H1 (cell line): ENCODE measurements at regions not wholly inside any gene's neighbourhood (a gene's known extent, or its start where the extent isn't known, plus 50 kb on each side); places are given as distances from the start of the nearest gene placed in this dataset.

Experiments used
- CTCF ChIA-PET: fragments of 300-600 bp; sonication (Branson Sonifier 250); formaldehyde crosslinking; loops from one replicate; lab custom pipeline; 2021; ENCODE audit not compliant: partially characterized antibody; lab: Charles Lee
- POLR2A ChIA-PET: fragments of 300-600 bp; sonication (Branson Sonifier 250); formaldehyde crosslinking; loops from one replicate; lab custom pipeline; 2021; ENCODE audit warnings: inconsistent platforms; ENCODE audit not compliant: partially characterized antibody; lab: Charles Lee
- DNase-seq, 2 experiments: peaks; one replicate each; pipeline versions ENCODE4 v3.0.0 to v3.0.0-alpha.2; 2010 to 2022; ENCODE audit warnings: low spot score in 2 of 2, low read depth in 1 of 2, mixed read lengths in 1 of 2
- FAIRE-seq: peaks from 2 replicates; lab custom pipeline; 2011; peaks lifted over from hg19 to GRCh38; lab: Jason Lieb, UNC
- H2AFZ ChIP-seq: 2 replicates; pipeline ENCODE4 v1.8.1; 2012; ENCODE audit warnings: low read length, inconsistent platforms
- H2AK5ac ChIP-seq: 2 replicates; pipeline ENCODE4 v1.6.1; 2013; ENCODE audit warnings: low read depth, low read length
- H2BK120ac ChIP-seq: replicated peaks from 2 replicates; pipeline ENCODE3; 2013; ENCODE audit warnings: low read depth, low read length, inconsistent platforms
- H2BK12ac ChIP-seq: 2 replicates; pipeline ENCODE4 v1.6.1; 2013; ENCODE audit warnings: low read depth, low read length
- H2BK15ac ChIP-seq: 2 replicates; pipeline ENCODE4 v1.6.1; 2013; ENCODE audit warnings: low read length
- H2BK20ac ChIP-seq: 2 replicates; pipeline ENCODE4 v1.6.1; 2013; ENCODE audit warnings: low read length
- H2BK5ac ChIP-seq: 2 replicates; pipeline ENCODE4 v1.6.1; 2013; ENCODE audit warnings: low read depth, low read length
- H3K14ac ChIP-seq: 2 replicates; pipeline ENCODE4 v1.6.1; 2013; ENCODE audit warnings: inconsistent platforms; ENCODE audit not compliant: insufficient read length
- H3K18ac ChIP-seq: 2 replicates; pipeline ENCODE4 v1.6.1; 2013; ENCODE audit warnings: low read length; ENCODE audit errors: extremely low read depth
- H3K23ac ChIP-seq: 2 replicates; pipeline ENCODE4 v1.6.1; 2013; ENCODE audit warnings: inconsistent platforms; ENCODE audit not compliant: insufficient read length
- H3K23me2 ChIP-seq: 2 replicates; pipeline ENCODE4 v1.6.1; 2013; ENCODE audit warnings: low read depth, low read length
- H3K27ac ChIP-seq: 2 replicates; pipeline ENCODE4 v1.6.1; 2011; ENCODE audit warnings: low read depth, low read length, inconsistent platforms
- H3K27me3 ChIP-seq, 4 experiments: replicated peaks in 1 of 4; 1 replicate in 1 of 4; 2 replicates in 3 of 4; pipeline versions ENCODE4 v1.6.1 to v1.8.1; 2011 to 2013; ENCODE audit warnings: low read length in 3 of 4, mild to moderate bottlenecking in 3 of 4, inconsistent platforms in 2 of 4, mixed read lengths in 2 of 4, moderate library complexity in 1 of 4; ENCODE audit not compliant: control insufficient read depth in 3 of 4, insufficient read depth in 3 of 4; ENCODE audit errors: extremely low read depth in 1 of 4
- H3K36me3 ChIP-seq, 4 experiments: 2 replicates each; pipeline versions ENCODE4 v1.6.1 to v1.8.1; 2011 to 2013; ENCODE audit warnings: mild to moderate bottlenecking in 4 of 4, low read length in 3 of 4, moderate library complexity in 2 of 4, control low read depth in 1 of 4, inconsistent platforms in 1 of 4; ENCODE audit not compliant: insufficient read depth in 4 of 4, control insufficient read depth in 2 of 4
- H3K4ac ChIP-seq: replicated peaks from 2 replicates; pipeline ENCODE3; 2013; ENCODE audit warnings: low read length, low read depth, mixed read lengths, inconsistent platforms; ENCODE audit not compliant: insufficient read length
- H3K4me1 ChIP-seq, 4 experiments: replicated peaks in 1 of 4; 1 replicate in 1 of 4; 2 replicates in 3 of 4; pipeline versions ENCODE4 v1.6.1 to v1.8.1; 2011 to 2013; ENCODE audit warnings: low read length in 3 of 4, inconsistent platforms in 2 of 4, mixed read lengths in 1 of 4; ENCODE audit not compliant: insufficient read depth in 4 of 4, control insufficient read depth in 3 of 4
- H3K4me2 ChIP-seq, 2 experiments: 2 replicates each; pipeline versions ENCODE4 v1.6.1 to v1.8.1; 2011 to 2013; ENCODE audit warnings: low read depth in 2 of 2, low read length in 2 of 2, control low read depth in 1 of 2, inconsistent platforms in 1 of 2, mild to moderate bottlenecking in 1 of 2; ENCODE audit not compliant: insufficient read depth in 1 of 2
- H3K4me3 ChIP-seq, 4 experiments: fragments of 200-600, 300-600 bp in 1 of 4; sonication (generic), shearing (Covaris generic), sonication (Bioruptor Twin) in 1 of 4; 2 replicates each; pipeline versions ENCODE4 v1.5.1 to v1.8.1; 2011 to 2016; ENCODE audit warnings: low read length in 4 of 4, low read depth in 3 of 4, control low read depth in 2 of 4, inconsistent platforms in 2 of 4, mild to moderate bottlenecking in 2 of 4, mixed read lengths in 1 of 4, moderate library complexity in 1 of 4; ENCODE audit not compliant: insufficient read depth in 2 of 4; ENCODE audit errors: extremely low read depth in 1 of 4
- H3K56ac ChIP-seq: replicated peaks from 2 replicates; pipeline ENCODE3; 2013; ENCODE audit warnings: low read depth, mild to moderate bottlenecking, mixed read lengths, low read length, inconsistent platforms; ENCODE audit not compliant: insufficient read length
- H3K79me1 ChIP-seq: 2 replicates; pipeline ENCODE4 v1.6.1; 2013; ENCODE audit warnings: low read depth, low read length, control low read depth
- H3K79me2 ChIP-seq, 2 experiments: 2 replicates each; pipeline versions ENCODE4 v1.6.1 to v1.8.1; 2012 to 2013; ENCODE audit warnings: low read length in 2 of 2, mild to moderate bottlenecking in 2 of 2, inconsistent platforms in 1 of 2; ENCODE audit not compliant: insufficient read depth in 2 of 2, control insufficient read depth in 1 of 2
- H3K9ac ChIP-seq, 4 experiments: replicated peaks in 1 of 4; 1 replicate in 1 of 4; 2 replicates in 3 of 4; pipeline versions ENCODE4 v1.6.1 to v1.8.1; 2011 to 2013; ENCODE audit warnings: low read depth in 3 of 4, low read length in 3 of 4, control low read depth in 2 of 4, mild to moderate bottlenecking in 2 of 4, moderate library complexity in 2 of 4, inconsistent platforms in 1 of 4; ENCODE audit errors: extremely low read depth in 1 of 4
- H3K9me3 ChIP-seq, 2 experiments: 2 replicates each; pipeline versions ENCODE4 v1.6.1 to v1.8.1; 2012 to 2013; ENCODE audit warnings: mild to moderate bottlenecking in 2 of 2, moderate library complexity in 2 of 2, control low read depth in 1 of 2, inconsistent platforms in 1 of 2, low read depth in 1 of 2, low read length in 1 of 2, mixed read lengths in 1 of 2; ENCODE audit not compliant: insufficient read depth in 2 of 2
- H4K20me1 ChIP-seq, 2 experiments: replicated peaks in 1 of 2; 2 replicates each; pipeline versions ENCODE3 to v1.8.1; 2011 to 2013; ENCODE audit warnings: inconsistent platforms in 2 of 2, low read length in 2 of 2, mild to moderate bottlenecking in 1 of 2; ENCODE audit not compliant: insufficient read depth in 2 of 2, control insufficient read depth in 1 of 2
- H4K5ac ChIP-seq: 2 replicates; pipeline ENCODE4 v1.6.1; 2013; ENCODE audit warnings: low read length, low read depth, mixed read lengths, inconsistent platforms; ENCODE audit not compliant: insufficient read length
- H4K8ac ChIP-seq: 2 replicates; pipeline ENCODE4 v1.8.0; 2013; ENCODE audit warnings: mild to moderate bottlenecking, moderate library complexity, low read length, inconsistent platforms; ENCODE audit not compliant: insufficient read depth; ENCODE audit errors: extremely low read depth
- H4K91ac ChIP-seq: replicated peaks from 2 replicates; pipeline ENCODE3; 2013; ENCODE audit warnings: low read length, mixed read lengths, inconsistent platforms; ENCODE audit not compliant: insufficient read length
- NANOG ChIP-seq: IDR thresholded peaks from 2 replicates; pipeline ENCODE4 v1.6.1; 2011; ENCODE audit warnings: low read length, low read depth, mild to moderate bottlenecking, inconsistent platforms; ENCODE audit not compliant: insufficient read depth, poor library complexity, severe bottlenecking
- WGBS, 2 experiments: shearing (Covaris generic) in 1 of 2; methylation state at CpG; one replicate each; pipeline versions ENCODE4 v1.1.6 to v1.1.7; 2013 to 2015; ENCODE audit warnings: low lambda C conversion rate in 2 of 2, mixed read lengths in 2 of 2, inconsistent platforms in 1 of 2, low coverage in 1 of 2, missing lambda C conversion rate in 1 of 2; ENCODE audit not compliant: insufficient replicate concordance in 2 of 2, insufficient coverage in 1 of 2, insufficient read length in 1 of 2; ENCODE audit errors: extremely low coverage in 1 of 2, missing lambda C conversion rate in 1 of 2; 5-methylcytosine and 5-hydroxymethylcytosine counted together
- TF ChIP-seq, protein P1 (sequence below): IDR thresholded peaks from 2 replicates; pipeline ENCODE4 v1.6.1; 2012; ENCODE audit warnings: low read length, inconsistent platforms

DNA sequence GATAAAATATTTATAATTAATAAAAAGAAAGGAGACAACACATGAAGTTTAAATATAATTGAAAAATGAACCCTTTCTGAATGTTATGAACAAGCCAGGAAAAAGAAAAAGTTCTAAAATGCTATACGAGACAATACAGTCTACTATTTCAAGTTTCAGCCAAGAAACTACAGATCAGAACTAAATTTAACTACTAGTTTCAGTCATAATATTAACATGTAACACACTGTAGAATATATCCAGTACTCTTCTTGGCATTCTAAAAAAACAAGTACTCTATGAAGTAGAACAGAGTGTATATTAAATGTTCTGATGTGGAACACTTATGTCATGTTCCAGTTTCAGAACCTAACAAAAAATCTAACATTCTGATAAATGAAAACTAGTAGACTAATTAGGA lies 679.7 kb downstream of the FAT4 start:
- H3K79me2 ChIP-seq: no peaks in the 10 kb centered on the region
- no peaks in the 10 kb centered on the region for H3K4me1 ChIP-seq
- H2AFZ ChIP-seq: no peak overlapping the region
- H3K23me2 ChIP-seq: no peaks in the 10 kb centered on the region
- H3K27ac ChIP-seq: no peak overlapping the region
- FAIRE-seq (no peak), DNase-seq (no peak)
- H3K4me3 ChIP-seq: no peak overlapping the region
- no peaks in the 10 kb centered on the region for H3K27me3 ChIP-seq
- no peak overlapping the region for H3K4me2 ChIP-seq
- H3K23ac ChIP-seq: no peak overlapping the region
- H3K56ac ChIP-seq: no peak overlapping the region
- ChIA-PET CTCF (no interaction called here), POLR2A (no interaction called here)
- H2AK5ac ChIP-seq: no peak overlapping the region
- H3K36me3 ChIP-seq: no peaks in the 10 kb centered on the region
- no peak overlapping the region for H4K5ac ChIP-seq
- no peak overlapping the region for H2BK15ac ChIP-seq
- no peak overlapping the region for H2BK20ac ChIP-seq
- H3K18ac ChIP-seq: no peak overlapping the region
- H3K4ac ChIP-seq: no peak overlapping the region
- no peak overlapping the region for H3K14ac ChIP-seq
- H2BK5ac ChIP-seq: no peak overlapping the region
- no peak overlapping the region for H2BK12ac ChIP-seq
- 100% methylated on average over 1 of the region's 1 CpG; no CpG with 5 or more reads in 1 of the 2 experiments for WGBS, 2 experiments
- no peaks in the 10 kb centered on the region for H4K20me1 ChIP-seq
- no peak overlapping the region for H2BK120ac ChIP-seq
- no peak overlapping the region for H4K91ac ChIP-seq
- no peak overlapping the region for H4K8ac ChIP-seq
- H3K9ac ChIP-seq: no peak overlapping the region
- H3K9me3 ChIP-seq: no peaks in the 10 kb centered on the region
- no peaks in the 10 kb centered on the region for H3K79me1 ChIP-seq
- no peak for TF ChIP-seq NANOG
- TF ChIP-seq, protein P1, sequence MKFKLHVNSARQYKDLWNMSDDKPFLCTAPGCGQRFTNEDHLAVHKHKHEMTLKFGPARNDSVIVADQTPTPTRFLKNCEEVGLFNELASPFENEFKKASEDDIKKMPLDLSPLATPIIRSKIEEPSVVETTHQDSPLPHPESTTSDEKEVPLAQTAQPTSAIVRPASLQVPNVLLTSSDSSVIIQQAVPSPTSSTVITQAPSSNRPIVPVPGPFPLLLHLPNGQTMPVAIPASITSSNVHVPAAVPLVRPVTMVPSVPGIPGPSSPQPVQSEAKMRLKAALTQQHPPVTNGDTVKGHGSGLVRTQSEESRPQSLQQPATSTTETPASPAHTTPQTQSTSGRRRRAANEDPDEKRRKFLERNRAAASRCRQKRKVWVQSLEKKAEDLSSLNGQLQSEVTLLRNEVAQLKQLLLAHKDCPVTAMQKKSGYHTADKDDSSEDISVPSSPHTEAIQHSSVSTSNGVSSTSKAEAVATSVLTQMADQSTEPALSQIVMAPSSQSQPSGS: no peak
